HG02610 (cell line): ENCODE measurements at regions not wholly inside any gene's neighbourhood (a gene's known extent, or its start where the extent isn't known, plus 50 kb on each side); places are given as distances from the start of the nearest gene placed in this dataset.

Source experiments
- ATAC-seq: cut with Tn5 transposase; IDR thresholded peaks from one replicate; pipeline ENCODE4 v1.9.1; 2021; ENCODE audit warnings: mild to moderate bottlenecking, moderate library complexity; ENCODE audit not compliant: unreplicated experiment

DNA sequence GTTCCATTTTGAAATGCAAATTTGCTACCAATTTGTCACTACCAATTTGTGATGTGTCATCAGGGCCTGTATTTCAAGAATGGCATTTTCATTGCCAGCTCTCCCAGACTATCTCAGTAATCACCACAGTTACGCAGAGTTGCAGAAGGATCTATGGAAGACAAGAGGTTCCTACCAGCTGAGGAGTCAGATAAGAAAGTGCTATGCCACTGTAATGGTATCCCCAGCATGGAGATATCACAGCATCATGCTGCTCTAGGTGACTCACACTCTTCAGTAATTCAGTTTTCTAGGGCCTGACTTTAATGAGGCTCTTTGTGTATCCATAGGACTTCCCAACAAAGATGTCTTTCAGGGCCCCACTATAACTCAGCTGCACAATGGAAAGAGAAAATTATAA, 490.3 kb downstream of the ARHGEF28 start:
- no peak for ATAC-seq

- ATAC-seq = no peak
Measured at GRCh38 chr5:74113927-74114326, 487.9 kb downstream of the ARHGEF28 start.

DNA sequence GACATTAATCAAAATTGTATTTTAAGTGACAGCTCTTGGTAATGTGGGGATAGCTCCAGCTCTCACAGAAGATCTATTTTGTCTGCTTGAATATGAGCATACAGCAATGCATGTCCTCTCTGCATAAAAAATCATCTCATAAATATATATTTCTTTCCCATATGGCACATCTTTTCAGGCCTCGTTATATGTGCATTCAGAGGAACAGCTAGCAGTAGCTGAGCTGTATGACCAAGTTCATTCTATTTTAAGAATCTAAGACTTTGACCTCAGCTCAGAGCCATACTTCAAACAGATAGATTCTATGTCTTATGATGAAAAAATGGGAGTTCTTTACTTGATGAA, 487.2 kb downstream of the ARHGEF28 start:
- ATAC-seq = no peak

DNA sequence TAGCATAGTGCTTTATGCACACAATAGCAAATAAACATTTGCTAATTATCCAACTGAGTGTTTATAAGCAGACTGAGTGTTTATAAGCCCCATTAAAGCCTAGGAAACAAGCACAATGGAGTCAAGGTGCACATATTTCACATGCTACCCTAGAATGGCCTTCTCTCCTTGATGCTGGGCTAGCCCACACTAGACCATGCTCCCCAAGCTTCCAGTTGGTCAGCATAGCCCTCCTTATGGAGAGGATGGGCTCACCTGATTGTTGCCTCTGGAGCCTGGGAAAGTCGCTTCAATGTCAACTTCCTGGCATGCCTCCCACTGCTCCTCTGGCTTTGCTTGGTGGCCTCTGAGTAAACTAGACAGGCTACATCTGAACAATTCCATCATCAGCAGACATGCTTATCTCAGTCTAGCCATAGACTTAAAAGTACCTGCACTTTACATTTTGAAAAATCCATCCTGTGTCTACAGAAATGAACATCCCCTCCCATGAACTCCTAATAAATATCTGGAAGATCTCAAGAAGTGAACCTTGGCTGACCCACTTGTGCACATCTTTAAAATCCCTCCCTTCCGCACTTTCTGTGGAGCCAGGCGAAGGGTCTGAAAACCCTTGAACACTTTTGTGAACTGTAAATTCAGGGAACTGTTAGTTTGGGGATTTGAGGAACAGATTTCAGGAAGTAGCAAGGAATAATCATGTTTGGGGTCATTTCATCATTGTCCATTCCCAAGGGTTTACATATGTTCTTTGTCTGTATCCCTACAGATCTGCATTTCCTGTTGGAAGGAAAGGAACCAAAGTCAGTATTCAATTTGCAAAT, 486.6 kb downstream of the ARHGEF28 start:
- no peak for ATAC-seq

DNA sequence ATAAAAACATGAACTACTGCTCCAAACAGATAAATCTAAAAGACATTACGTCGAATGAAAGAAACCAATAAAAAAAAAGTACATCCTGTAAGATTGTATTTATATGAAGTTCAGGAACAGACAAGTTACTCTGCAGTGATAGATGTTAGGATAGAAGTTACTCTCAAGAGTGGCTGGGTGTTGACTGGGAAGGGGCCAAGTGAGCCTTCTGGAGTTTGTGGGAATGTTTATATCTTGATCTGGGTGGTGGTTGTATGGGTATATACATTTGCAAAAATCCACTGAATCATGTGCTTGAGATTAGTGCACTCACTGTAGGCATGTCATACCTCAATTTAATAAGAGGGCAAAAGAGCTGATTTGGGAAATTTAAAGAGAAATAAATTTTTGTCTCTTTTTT, 485.8 kb downstream of the ARHGEF28 start:
- no peak for ATAC-seq

GRCh38 chr5:74109344-74109743, 483.3 kb downstream of the ARHGEF28 start:
- no peak for ATAC-seq

DNA sequence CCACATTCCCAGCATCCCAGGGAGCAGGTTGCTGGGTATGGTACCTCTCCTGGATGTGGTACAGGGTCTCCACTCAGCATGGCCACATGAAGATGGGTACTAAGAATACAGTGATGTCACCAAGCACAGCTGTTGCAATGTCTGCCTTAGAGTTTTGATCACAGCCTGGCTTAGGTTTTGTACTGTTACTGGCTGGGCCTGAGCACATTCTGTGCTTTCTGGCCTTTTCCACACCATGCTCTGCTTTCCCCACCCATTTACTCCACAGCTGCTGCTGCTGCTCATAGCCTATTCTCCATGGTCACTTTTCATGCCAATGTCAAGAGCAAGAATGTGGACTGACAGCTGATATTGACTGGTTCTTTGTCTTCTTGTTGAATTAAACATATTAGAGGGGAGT, 481.9 kb downstream of the ARHGEF28 start:
- ATAC-seq = no peak

DNA sequence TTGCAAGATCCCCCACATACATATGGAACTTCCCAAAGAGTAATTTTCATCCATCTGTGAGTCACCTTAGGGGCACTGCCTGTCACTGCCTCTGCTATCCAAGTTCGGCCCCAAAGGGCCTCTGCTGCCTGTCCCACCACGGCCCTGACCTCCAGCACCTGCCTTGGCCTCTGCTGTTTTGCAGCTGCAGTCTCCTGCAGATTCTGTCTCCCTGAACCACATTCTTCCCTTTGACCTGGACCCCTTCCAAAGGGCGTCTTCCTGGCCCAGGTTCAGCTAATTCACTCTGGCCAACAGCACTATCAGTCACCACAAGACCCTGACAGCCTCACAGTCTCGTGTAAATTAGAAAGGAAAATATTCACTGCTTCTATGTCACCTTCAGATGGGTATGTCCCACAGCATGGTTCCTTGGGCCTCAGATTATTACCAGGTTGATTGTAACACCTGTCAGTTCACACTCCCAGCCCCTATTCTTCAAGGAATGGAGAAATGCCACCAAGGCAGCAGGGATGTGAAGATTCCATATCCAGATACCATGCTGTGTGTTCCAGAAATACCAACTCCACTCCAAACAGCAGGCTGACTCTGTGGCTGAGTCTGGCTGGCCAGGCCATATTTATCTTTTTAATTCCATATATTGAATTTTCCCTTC, 479.3 kb downstream of the ARHGEF28 start:
- no peak for ATAC-seq

DNA sequence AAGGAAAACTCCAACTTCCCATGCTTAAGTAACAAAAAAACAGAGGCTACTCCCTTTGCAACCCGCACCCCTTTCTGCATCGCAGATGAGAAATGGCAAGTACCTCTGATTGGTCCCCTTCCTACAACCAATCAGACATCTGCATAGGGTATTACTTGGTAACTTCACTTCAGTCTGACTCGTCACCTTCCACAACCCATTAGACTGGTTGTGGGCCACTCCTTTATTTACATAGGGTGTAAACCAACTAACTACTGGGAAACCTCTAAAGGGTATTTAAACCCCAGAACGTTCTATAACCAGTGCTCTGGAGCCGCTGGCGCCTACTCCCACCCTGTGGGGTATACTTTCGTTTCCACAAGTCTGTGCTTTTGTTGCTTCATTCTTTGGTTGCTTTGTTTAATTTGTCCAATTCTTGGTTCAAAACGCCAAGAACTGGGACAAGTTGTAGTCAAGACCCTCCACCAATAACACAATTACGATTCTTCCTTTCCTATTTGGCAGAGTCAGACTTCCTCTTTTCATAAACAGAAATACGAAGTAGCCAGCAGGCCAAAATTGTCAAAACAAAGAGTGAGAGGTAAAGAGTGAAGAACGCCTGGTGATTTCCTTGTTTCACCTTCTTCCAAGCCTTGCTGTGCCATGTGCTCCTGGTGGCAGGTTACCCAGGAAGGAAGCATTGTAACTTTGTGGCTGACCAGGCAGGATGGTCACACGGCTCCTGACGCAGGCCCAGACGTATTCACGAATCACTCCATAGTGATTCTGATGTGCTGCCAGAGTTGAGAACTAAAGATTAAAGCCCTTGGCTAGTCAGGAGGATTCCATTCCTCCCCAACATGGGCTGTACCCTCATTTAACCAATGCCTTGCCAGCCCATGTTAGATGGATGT, 477.4 kb downstream of the ARHGEF28 start:
- no peak for ATAC-seq

GRCh38 chr5:74100268-74100665, 474.3 kb downstream of the ARHGEF28 start:
- ATAC-seq = no peak

- ATAC-seq = no peak
Measured at GRCh38 chr5:74099538-74100267, 473.7 kb downstream of the ARHGEF28 start.

DNA sequence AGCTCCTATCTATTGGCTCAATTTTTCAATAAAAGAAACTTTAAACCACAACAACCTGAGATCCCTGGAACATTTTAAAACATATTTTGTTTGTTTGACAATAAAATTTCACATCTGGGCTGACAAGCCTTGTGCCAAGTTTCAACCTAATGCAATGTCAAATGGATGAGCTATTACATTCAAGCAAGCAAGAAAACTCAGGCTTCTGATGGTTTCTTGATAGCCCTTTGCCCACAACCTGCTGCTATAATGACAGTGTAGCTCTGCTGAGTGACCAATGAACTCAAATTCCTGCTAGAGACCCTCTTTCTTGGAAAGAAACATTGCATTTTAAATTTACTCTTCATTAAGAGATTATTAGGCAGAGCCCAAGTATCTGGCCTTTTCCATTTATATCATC, 472.9 kb downstream of the ARHGEF28 start:
- ATAC-seq = no peak

GRCh38 chr5:74098456-74098855, 472.5 kb downstream of the ARHGEF28 start:
- no peak for ATAC-seq

- ATAC-seq = no peak
Measured at GRCh38 chr5:74096325-74096724, 470.3 kb downstream of the ARHGEF28 start.

DNA sequence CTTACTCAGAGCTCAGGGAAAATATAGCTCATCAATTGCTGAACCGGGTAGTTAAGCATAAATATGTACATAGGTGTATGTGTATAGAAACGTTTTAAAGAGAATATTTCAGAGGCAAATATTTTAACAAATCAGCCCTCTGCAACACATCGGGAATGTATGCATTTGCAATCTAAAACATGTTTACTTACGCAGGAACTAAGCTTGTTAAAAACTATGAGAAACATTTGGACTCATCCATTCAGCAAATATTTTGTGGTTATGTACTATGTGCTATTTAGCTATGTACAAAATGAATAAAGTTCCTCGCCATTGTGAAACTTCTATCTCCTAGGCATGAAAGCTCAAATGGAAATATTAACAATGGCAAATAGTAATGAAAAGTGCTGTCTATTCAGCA, 469.9 kb downstream of the ARHGEF28 start:
- no peak for ATAC-seq

DNA sequence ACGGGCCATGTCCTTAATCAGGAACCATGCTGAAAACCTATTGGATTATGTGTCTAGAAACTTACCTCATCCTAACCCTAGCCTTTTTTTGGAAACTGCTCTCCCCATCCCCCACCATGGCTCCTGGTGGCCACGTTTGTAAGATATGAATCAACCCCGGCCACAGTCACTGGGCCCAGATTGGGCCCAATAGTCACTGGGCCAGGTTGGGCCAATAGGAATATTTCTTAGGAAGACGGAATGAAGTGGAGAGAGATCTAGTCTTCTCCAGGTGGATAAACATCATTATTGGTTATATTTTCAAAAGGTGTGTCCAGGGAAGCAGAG, 468.7 kb downstream of the ARHGEF28 start:
- ATAC-seq = no peak

DNA sequence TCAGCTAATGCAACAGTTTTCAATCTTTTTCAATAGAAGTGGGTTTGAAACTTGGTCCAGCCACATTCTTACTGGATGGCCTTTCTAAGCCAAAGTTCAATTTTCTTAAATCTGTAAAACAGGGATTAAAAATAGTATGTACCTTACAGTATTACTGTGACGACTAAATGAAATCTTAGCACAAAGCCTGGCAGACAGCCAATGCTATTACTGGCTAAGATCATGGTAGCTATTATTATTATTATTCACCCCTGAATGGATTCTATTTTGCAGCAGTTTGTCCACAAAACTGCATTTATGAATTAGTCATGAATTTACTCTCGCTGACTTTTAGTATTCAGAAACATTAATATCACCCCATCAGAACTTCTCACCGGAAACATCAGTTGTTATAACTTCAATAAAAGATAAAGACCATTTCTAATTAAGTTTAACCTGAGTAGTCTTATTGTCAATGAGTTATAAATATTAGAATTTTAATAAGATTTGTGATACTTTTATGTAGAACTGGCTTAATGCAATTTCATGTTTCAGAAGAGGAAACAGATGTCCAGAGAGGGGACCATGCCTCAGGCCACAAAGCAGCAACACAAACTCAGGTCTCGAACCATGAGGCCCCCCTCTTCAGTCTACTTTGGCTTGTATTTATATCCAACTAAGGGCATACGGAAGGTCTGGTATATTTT, 468.2 kb downstream of the ARHGEF28 start:
- no peak for ATAC-seq

DNA sequence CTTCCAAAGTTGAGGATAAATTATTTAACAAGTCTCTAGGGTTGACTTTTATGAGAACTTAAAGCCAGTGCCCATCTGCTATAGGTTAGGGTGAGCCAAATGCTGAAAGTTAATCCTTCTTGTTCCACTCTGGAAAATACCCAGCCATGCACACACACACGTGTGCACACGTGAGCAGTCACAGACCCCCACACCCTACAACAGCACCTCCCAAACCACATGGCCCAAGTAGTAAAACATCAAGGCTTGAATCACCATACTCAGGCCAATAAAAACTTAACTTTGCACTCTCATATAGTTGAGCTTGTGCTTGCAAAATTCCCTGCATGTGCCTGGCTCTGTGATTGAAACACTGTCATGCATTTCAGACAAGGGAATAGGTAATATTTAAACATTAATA, 467.6 kb downstream of the ARHGEF28 start:
- ATAC-seq = no peak

- no peak for ATAC-seq
Measured at GRCh38 chr5:74092766-74093165, 466.8 kb downstream of the ARHGEF28 start.

DNA sequence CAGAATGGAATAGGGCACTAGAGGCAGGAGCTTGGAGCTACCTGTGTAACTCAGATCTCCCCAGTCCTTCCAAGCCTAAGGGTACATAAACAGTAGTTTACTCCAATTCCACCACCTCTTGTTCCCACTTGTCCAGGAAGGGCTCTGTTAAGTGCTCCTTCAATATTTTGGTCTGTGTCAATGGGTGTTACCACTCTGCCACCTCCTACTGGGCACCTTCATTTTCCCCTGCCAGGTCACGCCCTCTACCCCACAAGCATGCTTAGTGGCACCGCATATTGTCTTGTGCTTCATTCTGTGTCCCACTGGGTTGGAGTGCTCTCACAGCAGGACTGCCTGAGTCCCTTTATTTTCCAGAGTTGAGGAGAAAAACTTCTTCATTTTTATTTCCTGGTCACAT, 459.8 kb downstream of the ARHGEF28 start:
- ATAC-seq = no peak

- no peak for ATAC-seq
Measured at GRCh38 chr5:74085186-74085585, 459.2 kb downstream of the ARHGEF28 start.
